GM18507 (cell line): ENCODE measurements at regions not wholly inside any gene's neighbourhood (a gene's known extent, or its start where the extent isn't known, plus 50 kb on each side); places are given as distances from the start of the nearest gene placed in this dataset.

Experiments used
- DNase-seq: peaks from one replicate; pipeline ENCODE4 v3.0.0; 2011; ENCODE audit warnings: low read depth; ENCODE audit not compliant: insufficient read length; ENCODE audit errors: extremely low spot score
- FAIRE-seq: peaks from 2 replicates; lab custom pipeline; 2011; peaks lifted over from hg19 to GRCh38; lab: Jason Lieb, UNC

DNA sequence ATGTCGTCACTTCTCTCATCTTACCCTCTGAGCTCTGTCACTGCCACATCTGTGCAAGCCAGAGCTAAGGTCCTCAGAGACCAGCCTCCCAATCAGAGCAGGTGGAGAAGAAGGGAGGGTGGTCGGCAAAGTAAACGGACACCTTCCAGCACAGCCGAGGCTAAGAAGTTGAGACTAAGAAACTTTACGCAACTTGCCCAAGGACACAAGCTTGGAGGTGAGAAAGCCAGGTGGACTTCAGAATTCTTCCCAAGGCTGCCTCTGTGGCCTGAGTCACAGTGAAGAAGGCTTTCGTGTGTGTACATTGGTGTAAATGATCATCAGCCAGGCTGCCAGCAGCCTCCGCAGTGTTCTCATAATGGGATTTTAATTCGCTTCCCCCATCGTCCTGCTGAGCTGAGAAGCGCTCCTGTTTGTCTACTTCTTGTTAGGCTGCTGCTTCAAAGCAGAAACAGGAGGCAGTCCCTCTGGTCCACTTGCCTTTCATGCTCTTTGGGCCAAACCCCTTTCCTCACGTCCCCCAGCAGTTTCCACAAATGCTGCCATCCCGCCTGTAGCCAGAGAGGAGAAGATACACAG lies 125.0 kb upstream of the RPL38 start:
- FAIRE-seq: no peak
- no peak for DNase-seq

DNA sequence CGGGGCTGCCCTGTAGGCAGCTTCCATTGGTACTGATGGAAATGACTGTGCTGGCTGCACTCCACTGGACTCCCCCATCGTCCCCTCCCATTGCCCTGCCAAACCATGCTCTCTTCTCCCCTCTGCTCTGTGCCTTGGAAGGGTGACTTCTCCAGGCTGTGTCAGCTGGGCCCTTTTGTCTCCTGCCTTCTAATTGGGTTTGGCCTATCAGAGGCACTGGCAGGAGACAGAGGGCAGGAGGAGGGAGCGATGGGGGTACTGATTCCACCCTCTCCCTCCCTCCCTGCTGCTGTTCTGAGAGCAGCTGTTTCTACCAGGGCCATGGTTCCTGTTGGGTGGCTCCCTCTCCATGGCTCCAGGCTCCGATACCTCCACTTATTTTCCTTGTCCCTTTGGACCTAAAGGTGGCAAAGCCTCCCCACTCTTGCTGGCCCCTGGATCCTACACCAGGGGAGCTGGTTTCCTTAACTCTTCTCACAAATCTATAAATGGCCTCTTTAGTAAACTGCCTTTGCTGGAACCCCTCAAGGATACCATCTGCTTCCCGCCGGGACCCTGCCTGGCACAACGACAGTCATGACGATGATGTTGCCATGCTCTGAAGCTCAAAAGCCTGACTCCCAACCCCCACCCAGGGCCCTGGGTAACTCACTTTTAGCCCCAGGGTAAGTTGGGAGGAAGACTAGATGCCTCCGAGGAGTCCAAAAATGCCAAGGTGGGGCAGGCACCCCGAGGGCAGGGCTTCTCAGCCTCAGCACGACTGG lies 123.8 kb upstream of the RPL38 start:
- no peak for FAIRE-seq
- DNase-seq: no peak

DNA sequence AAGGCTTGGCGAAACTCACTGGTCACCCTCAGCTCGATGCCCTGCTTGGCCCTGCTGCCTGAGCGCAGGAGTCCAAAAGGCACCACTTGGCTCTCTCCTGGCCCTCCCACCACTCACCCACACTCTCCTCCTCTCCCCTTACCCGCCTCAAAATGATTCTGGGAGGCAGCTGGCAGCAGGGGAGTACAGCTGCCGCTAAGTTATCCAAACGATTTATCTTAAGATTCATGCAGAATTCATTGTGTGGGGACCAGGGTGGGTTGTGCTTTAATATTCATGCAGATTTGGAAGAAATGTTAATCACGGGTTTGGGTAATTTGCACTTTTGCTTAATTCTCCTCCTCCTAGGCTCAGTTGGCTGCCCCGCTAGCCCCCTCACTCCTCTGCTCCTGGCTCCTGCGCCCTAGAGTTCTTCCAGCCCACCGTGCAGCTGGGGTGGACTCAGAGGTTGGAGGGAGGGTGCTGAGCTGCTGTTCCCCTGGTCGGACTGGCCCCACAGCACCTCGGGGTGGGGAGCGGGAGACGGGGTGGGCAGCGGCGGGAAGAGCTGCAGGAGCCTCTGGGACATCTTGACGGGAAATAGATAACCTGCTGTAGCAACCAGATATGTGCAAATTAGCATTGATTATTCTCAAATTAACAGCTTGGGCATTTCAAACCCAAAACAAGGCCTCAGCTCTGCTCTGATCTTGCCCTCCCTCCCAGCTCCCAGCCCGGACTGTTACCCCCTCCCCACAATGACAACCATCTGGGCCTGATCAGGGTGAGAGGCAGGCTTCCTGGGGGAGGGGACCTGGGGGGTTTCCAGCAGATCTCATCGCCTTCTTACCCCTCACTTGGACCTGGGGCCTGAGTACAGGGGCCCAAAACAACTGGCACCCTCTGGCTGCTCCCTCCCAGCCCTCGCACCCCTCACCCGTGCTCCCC lies 122.6 kb upstream of the RPL38 start:
- DNase-seq: no peak
- FAIRE-seq: no peak

DNA sequence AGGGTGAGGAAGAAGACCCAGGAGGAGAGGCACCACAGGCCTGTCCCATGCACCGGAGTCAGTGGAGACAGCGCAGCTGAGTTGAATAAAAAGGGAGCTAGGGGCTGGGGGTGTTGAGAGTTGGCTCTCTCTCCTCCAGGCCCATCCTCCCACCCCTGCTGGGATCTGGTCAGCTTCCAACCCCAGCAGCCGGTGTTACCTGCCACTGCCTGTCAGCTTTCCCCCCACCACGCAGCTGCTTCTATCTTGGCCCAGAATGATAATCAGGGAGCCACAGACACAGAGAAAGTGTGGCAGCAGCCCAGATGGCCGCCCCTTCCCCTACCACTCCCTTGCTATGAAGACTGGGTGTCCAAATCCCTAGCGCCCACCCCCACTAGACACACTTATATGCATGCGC lies 120.6 kb upstream of the RPL38 start:
- no peak for FAIRE-seq
- no peak for DNase-seq

DNA sequence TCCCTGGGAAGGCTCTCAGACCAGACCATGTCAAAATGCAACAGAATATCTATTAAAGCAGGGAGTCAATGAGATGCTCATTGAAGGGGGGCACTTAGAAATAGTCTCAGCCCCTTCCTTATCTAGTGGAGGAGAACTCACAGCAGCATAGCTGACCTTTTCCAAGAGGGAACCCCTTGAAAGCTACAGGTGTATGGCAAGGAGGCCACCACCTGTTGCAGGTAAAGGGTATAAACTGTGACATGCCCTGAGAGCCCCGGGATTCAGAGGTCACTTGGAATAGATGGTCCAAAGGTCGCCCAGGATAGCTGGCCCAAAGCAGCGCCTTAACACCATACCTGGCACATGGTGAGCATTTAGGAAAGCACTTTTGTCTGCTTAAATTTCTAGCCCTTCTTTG lies 120.2 kb upstream of the RPL38 start:
- DNase-seq (no peak), FAIRE-seq (no peak)

DNA sequence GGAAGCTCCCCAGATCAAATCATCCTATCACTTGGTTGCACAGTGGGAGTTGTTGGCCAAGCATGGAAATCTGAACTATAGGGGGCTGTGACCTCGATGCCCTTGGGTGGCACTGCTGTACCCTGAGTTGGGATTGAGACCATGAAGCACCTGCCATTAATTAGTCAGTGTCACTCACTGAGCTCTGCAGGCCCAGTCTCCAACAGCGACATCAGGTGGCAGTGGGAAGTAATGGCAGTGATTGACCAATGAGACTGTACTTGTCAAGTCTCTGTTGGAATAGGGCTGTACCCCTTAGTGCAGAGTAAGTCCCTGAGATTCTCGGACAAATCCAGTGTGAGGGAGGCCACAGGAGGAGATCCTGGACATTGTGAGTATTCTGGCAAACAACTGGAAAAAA lies 118.0 kb upstream of the RPL38 start:
- DNase-seq (no peak), FAIRE-seq (no peak)

DNA sequence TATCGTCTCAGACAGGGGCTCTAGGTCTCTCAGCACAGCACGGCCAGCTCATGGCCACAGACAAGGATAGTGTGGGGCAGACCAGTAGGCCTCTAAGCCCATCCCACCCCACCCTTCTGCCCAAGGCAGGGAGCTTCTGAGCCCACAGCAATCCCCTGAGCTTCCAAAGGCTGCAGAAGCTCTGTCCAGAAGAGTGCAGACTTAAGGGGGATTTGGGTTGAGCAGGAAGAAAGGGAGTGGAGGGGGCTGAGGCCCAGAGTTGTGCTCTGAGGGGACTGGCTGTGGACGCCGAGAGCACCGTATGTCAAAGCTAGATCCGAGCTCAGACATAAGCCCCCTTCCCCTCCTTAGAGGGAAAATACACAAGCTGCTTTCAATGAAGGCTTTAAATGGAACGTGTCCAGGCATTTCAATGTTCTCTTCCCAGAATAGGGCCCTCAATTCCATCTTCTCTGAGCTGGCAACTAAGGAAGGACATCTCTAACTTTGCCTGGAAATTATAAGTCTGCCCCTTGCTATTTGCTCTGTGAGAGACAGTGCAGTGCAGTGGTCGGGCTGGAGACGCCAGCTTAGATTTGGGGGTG lies 116.4 kb upstream of the RPL38 start:
- DNase-seq: no peak
- no peak for FAIRE-seq

DNA sequence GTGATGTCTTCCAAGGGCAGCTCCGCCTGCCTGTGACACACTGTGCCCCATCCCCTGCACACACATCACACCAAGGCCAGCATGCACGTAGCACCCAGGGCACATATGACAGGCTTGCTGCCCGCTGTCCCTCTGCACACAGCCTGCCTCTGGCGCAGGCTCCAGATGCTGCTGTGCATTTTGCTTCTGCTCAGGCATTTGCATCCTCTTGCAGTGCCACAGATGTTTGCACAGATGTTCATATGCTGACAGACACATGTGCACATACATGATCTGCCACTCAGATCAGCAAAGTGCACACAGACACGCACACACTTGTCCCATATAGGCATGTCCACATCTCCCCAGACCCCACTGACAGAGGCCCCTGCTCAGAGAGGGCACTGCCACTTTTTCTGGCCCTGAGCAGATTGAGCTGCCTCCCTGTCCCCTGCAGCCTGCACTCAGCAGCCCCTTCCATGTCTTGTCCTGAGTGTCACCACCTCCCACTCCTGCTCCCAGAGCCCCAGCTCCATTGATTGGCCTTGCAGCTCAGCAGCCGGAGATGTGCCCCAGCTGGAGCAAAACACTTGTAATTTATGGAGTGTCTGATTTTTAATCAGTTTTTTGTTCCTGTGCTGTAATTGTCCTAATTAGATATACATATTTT lies 115.1 kb upstream of the RPL38 start:
- FAIRE-seq: no peak
- no peak for DNase-seq

DNA sequence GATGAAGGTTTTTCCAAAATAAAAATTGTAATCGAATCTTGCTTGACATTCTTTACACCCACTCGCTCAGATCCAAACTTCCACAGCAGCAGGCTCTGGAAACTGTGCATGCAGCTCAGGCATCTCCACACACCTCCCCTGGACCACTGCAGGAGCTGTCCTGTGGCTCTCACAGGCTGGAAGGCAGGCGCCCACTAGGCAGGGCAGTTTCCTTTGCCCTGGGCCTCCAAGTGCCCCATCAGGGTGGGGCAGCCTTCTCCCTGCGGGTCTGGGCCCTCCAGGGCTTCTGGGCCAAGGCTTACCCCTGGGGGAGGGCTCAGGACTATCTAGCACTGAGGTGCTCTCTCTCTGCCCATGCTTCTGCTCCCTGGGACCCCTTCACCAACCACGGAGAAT lies 114.5 kb upstream of the RPL38 start:
- no peak for FAIRE-seq
- DNase-seq: no peak

DNA sequence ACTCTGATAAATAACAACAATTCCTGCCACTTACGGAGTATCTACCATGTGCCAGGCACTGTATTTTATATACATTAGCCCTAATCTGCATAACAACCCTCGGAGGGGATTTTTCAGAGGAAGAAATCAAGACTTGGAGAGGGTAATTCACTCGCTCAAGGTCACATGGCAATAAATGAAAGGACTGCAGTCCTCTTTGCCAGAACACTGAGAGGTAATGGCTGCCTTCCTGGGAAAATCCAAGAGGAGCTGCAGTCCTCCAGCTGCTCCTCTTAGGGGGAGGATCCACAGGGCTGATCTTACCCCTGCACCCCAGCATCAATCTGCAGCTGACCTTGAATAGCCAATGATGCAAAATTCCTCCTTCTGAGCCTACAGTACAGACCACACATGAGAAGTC lies 114.1 kb upstream of the RPL38 start:
- DNase-seq: no peak
- FAIRE-seq: no peak

DNA sequence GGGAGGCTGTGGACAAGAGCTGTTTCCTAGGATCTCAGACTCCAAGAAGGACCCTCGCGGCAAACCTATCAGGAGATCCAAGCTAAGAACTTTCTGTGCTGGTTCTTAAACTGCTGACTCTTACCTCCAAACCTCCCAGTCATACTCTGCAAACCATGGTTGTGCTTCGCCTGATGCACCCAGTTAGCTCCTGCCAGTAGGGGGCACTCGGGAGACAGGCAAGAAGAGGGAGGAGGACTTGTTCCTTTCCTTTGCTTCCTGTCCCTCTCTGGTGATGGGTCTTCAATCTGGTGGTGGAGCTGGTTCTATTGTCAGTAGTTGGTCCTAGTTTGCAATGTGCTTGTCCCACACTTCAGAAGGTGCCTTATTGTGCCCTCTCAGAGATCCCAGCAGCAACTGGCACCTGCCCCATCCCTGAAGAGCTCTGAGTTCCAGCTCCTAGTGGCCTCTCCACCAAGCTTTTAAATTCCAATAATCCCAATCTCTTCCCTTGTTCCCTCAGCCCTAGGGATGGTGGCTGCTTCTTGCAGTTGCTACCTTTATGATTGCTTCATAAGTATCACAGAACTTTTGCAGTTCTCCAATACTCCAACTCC lies 113.5 kb upstream of the RPL38 start:
- peak; percentile 78 for FAIRE-seq

DNA sequence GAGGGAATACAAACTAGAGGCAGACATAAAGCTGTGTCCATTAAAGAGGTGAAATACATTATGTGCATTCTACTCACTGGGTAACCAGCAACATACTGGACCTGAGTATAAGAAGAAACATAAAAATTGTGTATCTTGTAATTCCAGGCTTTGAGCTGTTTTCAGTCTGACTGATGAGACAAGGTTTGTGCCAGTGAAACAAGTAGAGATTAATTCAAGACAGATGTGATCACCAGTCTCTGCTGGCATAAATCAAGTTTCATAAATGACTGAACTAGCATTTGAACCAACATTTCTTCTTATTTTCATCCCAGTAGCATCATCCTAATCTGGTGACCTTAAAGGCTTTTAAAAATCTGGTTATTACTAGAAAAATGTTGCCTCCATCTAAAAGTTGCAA lies 108.8 kb upstream of the RPL38 start:
- FAIRE-seq (no peak), DNase-seq (no peak)

More for the DNA sequence above, 113.5 kb upstream of the RPL38 start:
- peak; percentile 26 for DNase-seq

DNA sequence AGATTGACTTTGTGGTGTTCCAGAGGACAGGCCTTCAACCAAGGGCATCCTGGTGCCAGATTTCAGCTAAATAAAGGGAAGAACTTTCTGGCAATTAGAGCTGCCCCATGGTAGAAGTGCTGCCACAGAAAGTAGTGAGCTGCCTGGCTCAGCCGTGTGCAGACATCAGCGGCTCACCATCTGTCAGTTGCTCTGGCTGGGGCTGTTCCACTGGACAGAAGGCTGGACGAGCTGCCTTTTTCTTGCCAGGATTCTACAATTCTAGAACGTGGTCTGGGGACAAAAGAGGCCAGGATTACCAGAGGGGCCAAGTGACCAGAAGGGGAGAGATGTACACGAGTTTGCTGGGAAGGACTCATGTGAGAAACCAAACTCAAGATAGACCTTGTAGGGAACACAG lies 107.0 kb upstream of the RPL38 start:
- FAIRE-seq (no peak), DNase-seq (no peak)

DNA sequence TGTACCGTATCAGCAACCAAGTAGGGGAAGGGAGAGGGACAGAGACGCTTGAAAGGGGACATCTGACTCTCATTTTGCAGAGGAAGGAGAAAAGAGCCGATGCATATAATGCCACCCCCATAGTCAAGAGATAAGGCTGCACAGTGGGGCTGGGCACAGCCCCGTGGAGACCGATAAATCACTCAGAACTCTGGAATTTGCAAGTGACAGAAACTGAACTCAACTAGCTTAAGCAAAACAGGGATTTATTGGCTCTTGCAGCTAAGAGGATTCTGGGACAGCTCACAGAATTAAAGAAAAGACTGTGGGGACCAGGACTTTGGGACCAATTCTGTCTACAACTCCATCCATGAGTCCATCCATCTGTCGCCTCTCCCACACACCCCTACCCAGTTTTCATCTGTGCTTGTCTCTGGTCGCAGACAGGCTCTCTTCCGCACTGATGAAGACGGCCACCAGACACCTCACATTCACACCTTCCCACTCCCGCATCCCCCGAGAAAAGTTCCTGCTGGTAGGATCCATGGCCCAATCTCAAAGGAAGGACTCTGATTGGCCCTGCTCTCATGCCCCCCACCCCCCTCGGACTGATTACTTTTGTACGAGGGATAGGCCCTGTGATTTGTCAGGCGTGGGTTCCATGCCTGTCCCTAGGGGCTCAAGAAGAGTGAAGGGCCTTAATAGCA lies 105.9 kb upstream of the RPL38 start:
- FAIRE-seq (no peak), DNase-seq (no peak)

DNA sequence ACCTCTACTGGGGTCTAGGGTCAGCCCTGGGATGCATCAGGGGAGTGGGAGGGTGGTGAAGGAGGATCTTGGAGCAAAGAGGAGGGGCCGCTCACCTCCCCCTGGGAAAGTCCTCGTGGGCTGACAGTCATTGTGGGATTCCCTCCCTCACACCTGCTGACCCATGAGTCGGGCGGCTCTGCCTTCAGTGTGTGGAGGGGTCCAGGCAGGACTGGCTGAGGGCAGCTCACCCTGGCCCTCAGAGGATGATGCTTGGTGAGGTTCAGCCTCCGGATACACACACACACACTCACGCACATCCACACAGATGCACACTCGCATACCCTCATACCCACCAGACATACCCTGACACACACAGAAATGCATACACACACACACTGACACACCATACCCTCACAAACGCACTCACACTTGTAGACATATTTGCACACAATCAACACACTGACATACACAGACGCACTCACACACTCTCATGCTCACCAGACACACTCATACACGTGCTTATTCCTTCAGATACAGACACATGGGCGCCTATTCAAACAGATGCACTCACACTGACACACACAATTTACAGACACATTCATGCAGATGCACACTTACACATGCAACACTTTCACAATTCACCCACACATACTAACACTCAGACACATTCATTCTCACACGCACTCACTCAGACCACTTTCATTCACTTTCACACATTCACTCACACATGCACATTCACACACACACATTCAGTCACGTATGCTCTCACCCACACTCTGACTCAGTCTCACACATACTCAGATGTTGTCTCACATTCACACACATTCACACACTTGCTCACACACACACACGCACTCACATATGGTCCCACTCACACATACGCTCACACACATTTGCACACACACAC lies 105.1 kb upstream of the RPL38 start:
- DNase-seq (no peak), FAIRE-seq (no peak)

DNA sequence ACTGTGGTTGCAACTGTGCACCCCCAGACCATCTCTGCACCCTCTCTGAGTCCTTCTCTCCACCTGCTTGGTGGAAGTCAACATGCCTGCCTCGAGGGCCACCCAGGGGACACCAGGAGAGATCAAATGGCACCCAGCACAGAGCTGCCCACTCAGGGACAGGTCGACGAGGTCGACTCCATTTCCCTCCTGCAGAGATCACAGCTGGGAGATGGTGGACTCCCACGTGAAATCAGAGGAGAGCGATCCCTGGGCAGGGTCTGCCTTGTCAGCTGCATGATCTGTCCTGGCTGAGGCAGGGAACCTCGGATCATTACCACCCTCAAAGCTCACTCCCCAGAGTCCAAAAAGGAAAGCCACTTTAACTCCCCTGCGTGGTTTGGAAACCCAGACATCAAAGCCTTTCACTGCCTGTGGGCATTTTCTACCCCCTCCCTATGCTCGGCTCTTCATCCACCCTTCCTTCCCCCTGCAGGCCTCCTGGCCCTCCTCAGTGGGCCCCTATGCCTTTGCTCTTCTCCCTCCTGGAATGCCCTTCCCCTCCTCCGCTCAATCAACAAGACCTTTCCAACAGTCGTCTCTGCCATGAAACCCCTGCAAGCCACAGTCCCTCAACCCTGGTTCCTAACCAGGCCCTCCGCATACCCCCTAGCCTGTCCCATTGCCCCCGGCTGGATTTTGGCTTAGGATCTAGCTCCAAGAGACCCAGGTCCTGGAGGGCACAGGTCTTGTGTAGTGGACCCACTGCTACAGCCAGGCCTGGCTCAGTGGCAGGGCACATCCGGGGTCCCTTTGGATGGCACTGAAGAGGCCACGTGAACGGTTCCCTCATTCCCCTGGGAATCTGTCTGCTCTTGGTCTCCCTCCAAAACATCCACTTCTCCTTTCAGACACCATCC lies 103.8 kb upstream of the RPL38 start:
- no peak for DNase-seq
- no peak for FAIRE-seq

DNA sequence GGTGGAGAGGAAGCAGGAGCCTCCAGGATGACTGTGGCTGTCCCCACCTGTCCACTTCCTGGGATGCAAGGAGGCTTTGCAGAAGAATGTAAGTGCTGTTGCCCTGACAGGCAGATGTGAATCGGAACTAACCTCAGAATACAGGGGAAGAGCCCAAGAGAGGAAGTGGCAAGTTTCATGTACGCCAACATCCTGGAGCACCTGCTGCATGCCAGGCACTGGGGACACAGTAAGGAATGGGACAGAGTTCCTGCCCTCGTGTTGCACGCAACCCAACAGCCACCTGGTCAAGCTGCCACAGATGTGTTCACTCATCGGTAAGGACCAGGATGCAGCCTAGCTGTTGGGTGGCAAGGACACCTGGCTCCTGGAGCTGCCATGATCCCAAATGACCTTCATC lies 98.6 kb upstream of the RPL38 start:
- FAIRE-seq (no peak), DNase-seq (no peak)
